Islet of Langerhans (tissue), 1 donor: ENCODE measurements at regions not wholly inside any gene's neighbourhood (a gene's known extent, or its start where the extent isn't known, plus 50 kb on each side); places are given as distances from the start of the nearest gene placed in this dataset.
"Not testable (repeated sequence)": the region's sequence is repeated elsewhere in the genome, so short reads cannot be mapped to it uniquely, and the experiment has no call there.

Experiments used
- FAIRE-seq: peaks from one replicate; lab custom pipeline; 2011; peaks lifted over from hg19 to GRCh38; lab: Jason Lieb, UNC

DNA sequence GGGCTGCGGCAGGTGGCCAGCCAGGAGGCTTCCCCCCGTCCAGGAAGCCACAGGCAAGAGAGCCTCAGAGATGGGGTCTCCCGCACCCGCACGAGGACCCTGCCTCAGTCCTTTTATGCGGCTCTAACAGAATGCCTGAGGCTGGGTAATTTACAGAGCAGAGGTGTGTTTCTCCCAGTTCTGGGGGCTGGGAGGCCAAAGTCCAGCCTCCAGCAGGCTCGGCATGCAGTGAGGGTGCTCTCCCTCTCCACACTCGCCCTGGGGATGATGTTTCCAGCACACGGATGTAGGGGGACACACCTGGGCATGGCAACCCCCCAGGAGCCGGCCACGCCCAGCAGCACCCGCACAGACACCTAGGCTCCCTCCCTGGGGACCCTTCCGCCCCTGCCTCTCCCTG lies 95.4 kb upstream of the PPP1R26 start:
- no peak for FAIRE-seq

DNA sequence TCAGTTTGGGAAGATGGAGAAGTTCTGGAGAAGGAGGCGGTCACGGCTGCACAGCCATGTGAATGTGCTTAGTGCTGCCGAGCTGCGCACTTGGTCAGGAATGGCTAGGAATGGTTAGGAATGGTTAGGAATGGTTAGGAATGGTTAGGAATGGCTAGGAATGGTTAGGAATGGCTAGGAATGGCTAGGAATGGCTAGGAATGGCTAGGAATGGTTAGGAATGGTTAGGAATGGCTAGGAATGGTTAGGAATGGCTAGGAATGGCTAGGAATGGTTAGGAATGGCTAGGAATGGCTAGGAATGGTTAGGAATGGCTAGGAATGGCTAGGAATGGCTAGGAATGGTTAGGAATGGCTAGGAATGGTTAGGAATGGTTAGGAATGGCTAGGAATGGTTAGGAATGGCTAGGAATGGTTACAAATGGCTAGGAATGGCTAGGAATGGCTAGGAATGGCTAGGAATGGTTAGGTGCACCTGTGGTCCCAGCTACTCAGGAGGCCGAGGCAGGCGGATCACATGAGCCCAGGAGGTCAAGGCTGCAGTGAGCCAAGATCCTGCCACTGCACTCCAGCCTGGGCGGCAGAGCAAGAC lies 94.7 kb upstream of the PPP1R26 start:
- not testable (repeated sequence) for FAIRE-seq

DNA sequence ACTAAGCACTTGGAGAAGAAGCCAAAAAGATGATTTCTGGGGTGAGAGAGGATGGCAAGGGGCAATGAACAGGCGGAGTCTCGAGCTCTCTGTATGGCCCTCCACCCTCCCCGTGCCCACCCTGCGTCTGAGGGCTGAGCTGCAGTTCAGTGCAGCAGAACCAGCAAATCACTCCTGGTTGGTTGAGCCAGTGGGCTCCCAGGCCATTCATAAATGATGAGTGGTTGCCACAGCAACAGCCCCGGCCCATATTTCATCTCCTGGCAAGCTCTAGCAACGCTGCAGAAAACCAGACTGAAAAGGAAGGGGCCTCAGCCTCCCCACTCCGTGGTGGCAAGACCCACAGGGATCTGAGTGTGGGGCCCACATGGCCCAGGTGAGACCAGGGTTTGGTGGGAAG lies 93.8 kb upstream of the PPP1R26 start:
- no peak for FAIRE-seq

DNA sequence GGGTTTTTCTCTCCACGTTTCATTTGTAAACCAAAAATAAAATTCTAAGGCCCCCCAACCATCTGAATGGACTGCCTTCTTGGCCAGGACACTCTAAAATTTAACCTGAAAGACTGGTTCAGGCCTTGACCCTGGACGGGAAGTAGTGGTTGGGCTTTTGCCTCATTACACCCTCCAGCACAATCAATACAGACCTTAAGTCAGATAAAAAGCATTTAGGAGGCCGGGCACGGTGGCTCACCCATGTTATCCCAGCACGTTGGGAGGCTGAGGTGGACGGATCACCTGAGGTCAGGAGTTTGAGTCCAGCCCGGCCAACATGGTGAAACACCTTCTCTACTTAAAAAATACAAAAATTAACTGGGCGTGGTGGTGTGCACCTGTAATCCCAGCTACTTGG lies 91.6 kb upstream of the PPP1R26 start:
- no peak for FAIRE-seq

GRCh38 chr9:135388530-135388929 lies 91.1 kb upstream of the PPP1R26 start:
- no peak for FAIRE-seq

- no peak for FAIRE-seq
These were observed 87.8 kb upstream of the PPP1R26 start for GRCh38 chr9:135391759-135392158.

GRCh38 chr9:135392511-135392910 lies 87.1 kb upstream of the PPP1R26 start:
- no peak for FAIRE-seq

- no peak for FAIRE-seq
These were observed 85.5 kb upstream of the PPP1R26 start for GRCh38 chr9:135394131-135394530.

DNA sequence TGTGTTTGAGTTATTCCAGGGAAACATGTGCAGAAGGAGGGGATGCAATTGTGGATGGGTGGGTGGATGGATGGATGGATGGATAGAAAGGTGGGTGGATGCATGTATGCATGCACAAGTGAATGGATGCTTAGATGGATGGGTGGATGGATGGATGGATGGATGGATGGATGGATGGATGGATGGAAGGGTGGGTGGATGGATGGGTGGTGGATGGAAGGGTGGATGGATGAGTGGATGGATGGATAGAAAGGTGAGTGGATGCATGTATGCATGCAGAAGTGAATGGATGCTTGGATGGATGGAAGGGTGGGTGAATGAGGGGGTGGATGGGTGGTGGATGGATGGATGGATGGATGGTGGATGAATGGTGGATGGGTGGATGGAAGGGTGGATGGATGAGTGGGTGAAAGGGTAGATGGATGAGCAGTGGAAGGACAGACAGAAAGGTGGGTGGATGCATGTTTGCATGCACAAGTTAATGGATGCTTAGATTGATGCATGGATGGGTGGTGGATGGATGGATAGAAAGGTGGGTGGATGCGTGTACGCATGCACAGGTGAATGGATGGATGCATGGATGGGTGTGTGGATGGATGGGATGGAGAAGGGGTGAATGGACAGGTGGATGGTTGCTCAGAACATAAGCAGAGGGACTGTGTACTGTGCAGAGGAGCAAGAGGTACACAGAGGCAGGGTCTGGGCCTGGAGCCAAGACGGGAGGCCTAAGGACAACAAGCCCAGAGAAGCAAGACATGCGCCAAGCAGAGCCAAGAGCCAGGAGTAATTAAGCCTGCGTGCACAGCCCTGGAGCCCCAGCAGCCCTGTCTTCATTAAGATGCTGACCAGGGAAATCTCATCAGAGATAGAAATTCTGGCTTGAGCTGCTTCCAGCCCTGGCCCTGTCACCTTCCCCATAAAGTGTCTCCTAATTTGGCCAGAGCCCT lies 84.6 kb upstream of the PPP1R26 start:
- no peak for FAIRE-seq

GRCh38 chr9:135397142-135397541 lies 82.4 kb upstream of the PPP1R26 start:
- no peak for FAIRE-seq

- no peak for FAIRE-seq
These were observed 80.5 kb upstream of the PPP1R26 start for GRCh38 chr9:135399000-135399649.

- FAIRE-seq, result no peak
These were observed 79.1 kb upstream of the PPP1R26 start for GRCh38 chr9:135400496-135400895.

- no peak for FAIRE-seq
These were observed 78.4 kb upstream of the PPP1R26 start for GRCh38 chr9:135401218-135401617.

- no peak for FAIRE-seq
These were observed 77.4 kb upstream of the PPP1R26 start for GRCh38 chr9:135402048-135402738.

DNA sequence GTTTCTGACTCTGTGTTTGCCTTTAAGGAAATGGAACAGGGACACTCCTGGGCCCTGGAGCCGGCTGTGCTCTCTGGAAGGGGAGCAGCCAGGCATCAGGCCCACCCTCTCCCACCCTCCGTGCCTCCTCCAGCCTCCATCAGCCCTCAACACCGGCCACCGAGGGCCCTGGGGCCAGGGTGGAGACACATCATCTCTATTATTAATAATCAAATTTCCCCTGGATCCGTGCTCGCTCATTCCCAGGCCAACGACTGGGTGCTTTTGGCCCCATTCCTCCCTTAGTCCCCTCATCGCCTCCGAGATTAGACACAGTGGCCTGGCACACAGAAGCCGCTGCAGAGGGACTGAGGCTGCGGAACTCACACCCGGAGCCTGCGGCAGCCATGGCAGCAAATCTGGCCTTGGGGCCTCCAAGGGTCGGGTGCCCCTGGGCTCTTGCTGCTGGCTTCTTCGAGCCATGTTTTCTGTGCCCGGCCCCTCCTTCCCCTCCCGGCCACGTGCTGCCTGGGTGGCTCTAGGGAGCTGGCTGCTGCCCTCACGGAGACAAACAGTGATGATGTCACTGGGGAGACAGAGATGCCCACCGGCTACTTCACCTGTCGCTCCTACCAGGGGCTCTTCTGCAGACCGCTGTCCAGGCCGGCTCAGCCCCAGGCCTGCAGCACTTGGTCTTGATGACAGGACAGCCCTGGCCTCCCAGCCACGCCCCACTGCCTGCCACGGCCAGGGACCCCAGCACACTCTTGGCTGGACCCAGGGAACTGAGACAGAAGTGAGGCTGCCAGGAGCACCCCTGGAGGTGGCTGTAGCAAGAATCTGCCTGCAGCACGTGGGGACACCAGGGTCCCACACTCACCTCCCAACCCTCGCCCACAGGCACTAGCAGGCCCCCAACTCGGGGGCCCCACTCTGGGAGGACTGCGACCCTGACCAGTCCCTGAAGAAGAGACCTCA lies 76.6 kb upstream of the PPP1R26 start:
- no peak for FAIRE-seq

DNA sequence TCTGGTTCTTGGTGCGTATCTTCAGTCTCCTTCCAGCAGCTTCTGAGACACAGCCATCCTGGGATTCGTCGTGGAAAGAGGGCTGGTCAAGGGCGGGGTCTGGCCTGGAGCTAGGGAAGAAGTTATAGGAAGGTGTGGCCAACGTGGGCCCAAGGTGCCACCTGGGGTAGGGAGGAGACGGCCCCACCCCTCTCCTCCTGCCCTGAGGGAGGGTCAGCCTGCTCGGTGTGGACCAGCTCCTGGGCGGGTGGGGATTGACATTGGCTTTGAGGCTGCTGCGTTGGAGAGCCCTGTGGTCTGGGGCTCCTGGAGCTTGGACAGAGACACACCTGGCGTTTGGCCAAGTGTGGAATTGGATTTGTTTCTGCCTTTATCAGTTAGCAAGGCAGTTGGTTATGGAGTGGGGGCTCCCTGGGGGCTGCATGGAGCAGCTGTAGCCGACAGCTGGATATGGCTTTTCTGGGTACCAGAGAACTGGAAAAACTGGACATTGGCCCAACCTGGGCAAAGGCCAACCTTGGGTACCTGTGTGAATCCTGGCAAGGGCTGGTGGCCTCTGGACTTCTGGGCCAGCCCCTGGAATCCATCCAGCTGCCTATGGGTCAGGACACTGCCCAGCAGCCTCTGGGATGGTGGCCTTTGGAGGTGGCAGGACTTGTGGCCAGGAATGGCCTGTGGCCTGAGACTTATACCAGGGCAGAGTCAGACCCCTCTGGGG lies 75.7 kb upstream of the PPP1R26 start:
- FAIRE-seq, result no peak

- FAIRE-seq, result no peak
These were observed 75.0 kb upstream of the PPP1R26 start for GRCh38 chr9:135404451-135405144.

- not testable (repeated sequence) for FAIRE-seq
These were observed 74.5 kb upstream of the PPP1R26 start for GRCh38 chr9:135405145-135405464.

GRCh38 chr9:135408476-135409254 lies 70.9 kb upstream of the PPP1R26 start:
- FAIRE-seq, result no peak
